ENCODE measurements at regions not wholly inside any gene's neighbourhood (a gene's known extent, or its start where the extent isn't known, plus 50 kb on each side); places are given as distances from the start of the nearest gene placed in this dataset.

DNA sequence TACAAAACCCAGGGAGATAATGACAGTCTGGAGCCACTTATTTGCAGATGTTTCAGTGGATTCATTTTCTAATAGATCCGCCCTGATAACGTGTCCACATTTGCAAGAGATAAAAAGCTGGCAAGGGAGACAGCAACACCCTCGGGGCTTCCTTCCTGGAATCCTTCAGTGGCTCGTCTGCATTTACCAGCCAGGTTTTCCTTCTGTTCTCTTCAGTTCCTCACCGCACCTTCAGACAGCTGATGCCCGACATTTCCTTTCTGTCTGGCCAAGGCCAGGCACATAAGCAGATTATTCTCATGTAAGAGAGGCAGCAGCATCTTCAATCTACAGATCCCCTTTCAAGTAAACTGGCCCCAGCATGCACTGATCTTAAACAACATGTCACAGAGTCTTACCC is 56.2 kb upstream of the SPATA12 start:
- peak overlapping the region; percentile 69 for H3K27ac Mint-ChIP-seq
- H3K4me1 Mint-ChIP-seq: peaks cover 44% of the 10 kb centered on the region
- H3K4me3 Mint-ChIP-seq: no peak overlapping the region
- DNase-seq: no peak
- peaks cover 6% of the 10 kb centered on the region for H3K9me3 Mint-ChIP-seq
- no peaks in the 10 kb centered on the region for H3K27me3 Mint-ChIP-seq (ENCODE audit: low read depth, poor library complexity)
- TF ChIP-seq, protein P1, sequence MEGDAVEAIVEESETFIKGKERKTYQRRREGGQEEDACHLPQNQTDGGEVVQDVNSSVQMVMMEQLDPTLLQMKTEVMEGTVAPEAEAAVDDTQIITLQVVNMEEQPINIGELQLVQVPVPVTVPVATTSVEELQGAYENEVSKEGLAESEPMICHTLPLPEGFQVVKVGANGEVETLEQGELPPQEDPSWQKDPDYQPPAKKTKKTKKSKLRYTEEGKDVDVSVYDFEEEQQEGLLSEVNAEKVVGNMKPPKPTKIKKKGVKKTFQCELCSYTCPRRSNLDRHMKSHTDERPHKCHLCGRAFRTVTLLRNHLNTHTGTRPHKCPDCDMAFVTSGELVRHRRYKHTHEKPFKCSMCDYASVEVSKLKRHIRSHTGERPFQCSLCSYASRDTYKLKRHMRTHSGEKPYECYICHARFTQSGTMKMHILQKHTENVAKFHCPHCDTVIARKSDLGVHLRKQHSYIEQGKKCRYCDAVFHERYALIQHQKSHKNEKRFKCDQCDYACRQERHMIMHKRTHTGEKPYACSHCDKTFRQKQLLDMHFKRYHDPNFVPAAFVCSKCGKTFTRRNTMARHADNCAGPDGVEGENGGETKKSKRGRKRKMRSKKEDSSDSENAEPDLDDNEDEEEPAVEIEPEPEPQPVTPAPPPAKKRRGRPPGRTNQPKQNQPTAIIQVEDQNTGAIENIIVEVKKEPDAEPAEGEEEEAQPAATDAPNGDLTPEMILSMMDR (IDR thresholded peaks at IDR 0.05): no peak
- H3K36me3 Mint-ChIP-seq (ENCODE audit: low read depth): peaks cover 6% of the 10 kb centered on the region

DNA sequence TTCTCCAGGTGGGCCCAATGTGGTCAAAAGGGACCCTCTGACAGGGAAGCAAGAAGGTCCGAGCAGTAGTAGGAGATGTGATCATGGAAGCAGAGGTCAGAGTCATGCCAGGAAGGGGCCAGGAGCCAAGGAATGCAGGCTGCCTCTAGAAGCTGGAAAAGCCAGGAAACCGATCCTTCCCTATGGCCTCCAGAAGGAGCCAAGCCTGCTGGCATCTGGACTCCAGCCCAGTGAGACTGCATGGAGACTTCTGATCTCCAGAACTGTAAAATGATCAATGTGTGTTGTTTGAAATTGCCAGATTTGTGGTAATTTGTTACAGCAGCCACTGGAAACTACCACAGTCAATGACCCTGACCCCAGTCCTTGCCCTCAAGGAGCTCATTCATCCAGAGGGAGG is 56.8 kb upstream of the SPATA12 start:
- H3K27me3 Mint-ChIP-seq (ENCODE audit: low read depth, poor library complexity): no peaks in the 10 kb centered on the region
- no peak overlapping the region for H3K27ac Mint-ChIP-seq
- H3K4me1 Mint-ChIP-seq: peaks cover 43% of the 10 kb centered on the region
- TF ChIP-seq, protein P1 (IDR thresholded peaks at IDR 0.05): no peak
- DNase-seq: no peak
- no peak overlapping the region for H3K4me3 Mint-ChIP-seq
- H3K36me3 Mint-ChIP-seq (ENCODE audit: low read depth): peaks cover 6% of the 10 kb centered on the region
- H3K9me3 Mint-ChIP-seq: peaks cover 6% of the 10 kb centered on the region

DNA sequence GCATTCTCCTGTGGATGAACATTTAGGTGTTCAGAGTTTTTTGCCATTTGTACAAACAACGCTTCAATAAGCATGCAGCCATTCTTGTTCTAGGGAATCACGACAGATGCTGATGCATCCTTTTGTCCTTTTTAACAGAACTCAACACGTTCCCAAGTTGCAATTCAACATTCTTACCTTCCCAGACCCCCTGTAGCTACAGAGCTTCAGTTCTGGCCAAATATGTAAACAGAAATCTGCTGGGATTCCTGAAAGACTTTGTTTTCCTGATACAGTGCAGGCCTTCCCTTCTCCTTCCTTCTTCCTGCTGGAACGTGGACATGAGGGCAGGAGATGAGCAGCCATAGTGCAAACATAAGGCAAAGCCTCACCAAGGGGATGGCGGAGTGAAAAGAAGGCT is 59.1 kb upstream of the SPATA12 start:
- peaks cover 44% of the 10 kb centered on the region for H3K4me1 Mint-ChIP-seq
- H3K9me3 Mint-ChIP-seq: peaks cover 6% of the 10 kb centered on the region
- no peak for DNase-seq
- H3K36me3 Mint-ChIP-seq (ENCODE audit: low read depth): peaks cover 6% of the 10 kb centered on the region
- no peak overlapping the region for H3K27ac Mint-ChIP-seq
- TF ChIP-seq, protein P1 (IDR thresholded peaks at IDR 0.05): no peak
- no peaks in the 10 kb centered on the region for H3K27me3 Mint-ChIP-seq (ENCODE audit: low read depth, poor library complexity)
- no peak overlapping the region for H3K4me3 Mint-ChIP-seq

DNA sequence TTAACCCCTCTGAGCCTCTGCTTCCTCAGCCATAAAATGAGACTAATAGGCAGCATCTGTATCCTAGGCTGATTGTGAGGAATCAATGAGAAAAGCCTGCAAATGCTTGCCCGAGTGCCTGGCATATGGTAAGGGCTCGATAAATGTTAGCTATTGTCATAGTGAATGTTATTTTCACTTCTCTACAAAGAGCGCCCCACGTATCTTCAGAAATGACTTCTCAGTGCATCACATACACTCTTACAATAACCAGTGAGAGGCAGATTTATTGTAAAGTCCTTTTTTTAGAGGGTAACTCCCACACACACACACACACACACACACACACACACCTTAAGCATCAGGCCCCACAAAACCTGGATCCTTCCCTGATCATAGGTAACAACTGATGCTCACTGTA is 60.5 kb upstream of the SPATA12 start:
- DNase-seq: no peak
- Mint-ChIP-seq H3K4me3 (no peak overlapping the region), H3K4me1 (peaks cover 43% of the 10 kb centered on the region), H3K27ac (no peak overlapping the region), H3K9me3 (peaks cover 6% of the 10 kb centered on the region), H3K27me3 (ENCODE audit: low read depth, poor library complexity) (no peaks in the 10 kb centered on the region), H3K36me3 (ENCODE audit: low read depth) (peaks cover 6% of the 10 kb centered on the region)
- TF ChIP-seq, protein P1 (IDR thresholded peaks at IDR 0.05): no peak

DNA sequence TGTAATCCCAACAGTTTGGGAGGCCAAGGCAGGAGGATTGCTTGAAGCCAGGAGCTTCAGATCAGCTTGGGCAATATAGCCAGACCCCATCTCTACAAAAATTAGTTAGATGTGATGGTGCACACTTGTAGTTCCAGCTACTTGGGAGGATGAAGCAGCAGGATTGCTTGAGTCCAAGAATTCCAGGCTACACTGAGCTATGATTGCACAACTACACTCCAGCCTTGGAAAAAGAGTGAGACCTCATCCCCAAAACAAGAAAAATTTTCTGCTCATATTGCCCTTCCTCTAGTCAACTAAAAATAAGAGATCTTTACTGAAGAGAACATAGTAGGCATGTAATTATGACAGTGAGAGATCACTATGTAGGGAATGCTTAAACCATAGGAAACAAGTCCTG is 60.9 kb upstream of the SPATA12 start:
- Mint-ChIP-seq H3K4me3 (no peak overlapping the region), H3K4me1 (peaks cover 40% of the 10 kb centered on the region), H3K27me3 (ENCODE audit: low read depth, poor library complexity) (no peaks in the 10 kb centered on the region), H3K27ac (no peak overlapping the region), H3K36me3 (ENCODE audit: low read depth) (peaks cover 6% of the 10 kb centered on the region), H3K9me3 (peaks cover 6% of the 10 kb centered on the region)
- DNase-seq: no peak
- TF ChIP-seq, protein P1 (IDR thresholded peaks at IDR 0.05): no peak

DNA sequence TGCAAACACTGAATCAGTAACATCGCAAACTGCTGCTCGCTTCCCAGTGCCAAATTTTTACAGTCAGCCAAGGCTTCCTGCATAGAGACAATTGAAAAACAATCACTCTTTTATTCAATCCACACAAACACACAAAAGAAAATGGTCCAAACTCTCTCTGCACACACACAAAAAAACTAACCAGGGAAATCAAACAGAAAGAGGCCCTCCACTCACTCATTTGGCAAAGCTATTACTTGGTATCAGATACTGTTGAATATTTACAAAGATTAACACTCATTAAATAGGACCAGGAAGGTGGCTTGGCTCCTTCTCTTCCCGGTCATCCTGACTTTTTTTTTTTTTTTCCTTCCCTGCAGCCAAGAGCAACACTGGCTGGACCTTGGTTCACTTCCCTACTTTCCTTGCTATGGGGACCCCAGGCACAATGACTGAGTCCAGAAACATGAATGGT is 62.4 kb upstream of the SPATA12 start:
- H3K4me3 Mint-ChIP-seq: no peak overlapping the region
- DNase-seq: no peak
- H3K27me3 Mint-ChIP-seq (ENCODE audit: low read depth, poor library complexity): no peaks in the 10 kb centered on the region
- no peaks in the 10 kb centered on the region for H3K9me3 Mint-ChIP-seq
- H3K36me3 Mint-ChIP-seq (ENCODE audit: low read depth): no peaks in the 10 kb centered on the region
- no peak overlapping the region for H3K27ac Mint-ChIP-seq
- H3K4me1 Mint-ChIP-seq: peaks cover 36% of the 10 kb centered on the region
- TF ChIP-seq, protein P1 (IDR thresholded peaks at IDR 0.05): no peak

Data from nephron progenitor cell (in vitro differentiated cells).